Spleen (tissue), 7 donors: ENCODE measurements at regions not wholly inside any gene's neighbourhood (a gene's known extent, or its start where the extent isn't known, plus 50 kb on each side); places are given as distances from the start of the nearest gene placed in this dataset.

Experiments used
- POLR2AphosphoS5 ChIP-seq, 3 donors: sonication (generic); formaldehyde crosslinking; IDR thresholded peaks; one replicate each; pipeline ENCODE4 v1.5.1; 2017; ENCODE audit warnings: antibody characterized with exemption in 3 of 3
- TF ChIP-seq, protein P1 (sequence below), 11 experiments: fragments of 200-600 bp in 7 of 11; fragments of 450-650 bp in 4 of 11; sonication (generic) in 4 of 11; IDR thresholded peaks in 8 of 11; conservative IDR thresholded peaks in 3 of 11; 1 replicate in 7 of 11; 2 replicates in 4 of 11; pipeline versions ENCODE4 v1.4.0 to v1.8.0; 2016 to 2021; ENCODE audit warnings: antibody characterized with exemption in 11 of 11, inconsistent platforms in 4 of 11, mild to moderate bottlenecking in 1 of 11
- donor health status: DM: no; HTN: no; CAD: no; lungs with moderate emphysema.
- donor health status: DM: no; HTN: no; CAD: no.
- donor health status: DM: no; HTN: no; CAD: no.

DNA sequence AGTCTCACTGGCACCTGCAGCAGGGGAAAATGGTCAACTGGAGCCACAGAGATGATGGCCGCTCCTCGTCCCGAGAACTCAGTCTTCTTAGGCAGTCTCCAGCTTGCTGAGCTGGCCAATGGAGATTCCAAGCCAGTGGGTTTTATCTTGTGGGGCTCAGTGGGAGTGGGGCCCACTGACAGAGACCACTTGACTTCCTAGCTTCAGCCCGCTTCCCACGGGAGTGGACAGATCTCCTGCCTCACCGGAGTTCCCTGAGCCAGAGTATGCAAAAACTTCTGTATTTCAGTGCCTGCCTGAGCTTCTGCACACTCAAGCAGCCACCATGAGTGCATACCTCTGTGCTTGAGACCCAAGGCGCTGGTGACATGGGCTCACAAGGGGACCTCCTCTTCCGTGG is 105.8 kb downstream of the ZWINT start:
- TF ChIP-seq, protein P1, sequence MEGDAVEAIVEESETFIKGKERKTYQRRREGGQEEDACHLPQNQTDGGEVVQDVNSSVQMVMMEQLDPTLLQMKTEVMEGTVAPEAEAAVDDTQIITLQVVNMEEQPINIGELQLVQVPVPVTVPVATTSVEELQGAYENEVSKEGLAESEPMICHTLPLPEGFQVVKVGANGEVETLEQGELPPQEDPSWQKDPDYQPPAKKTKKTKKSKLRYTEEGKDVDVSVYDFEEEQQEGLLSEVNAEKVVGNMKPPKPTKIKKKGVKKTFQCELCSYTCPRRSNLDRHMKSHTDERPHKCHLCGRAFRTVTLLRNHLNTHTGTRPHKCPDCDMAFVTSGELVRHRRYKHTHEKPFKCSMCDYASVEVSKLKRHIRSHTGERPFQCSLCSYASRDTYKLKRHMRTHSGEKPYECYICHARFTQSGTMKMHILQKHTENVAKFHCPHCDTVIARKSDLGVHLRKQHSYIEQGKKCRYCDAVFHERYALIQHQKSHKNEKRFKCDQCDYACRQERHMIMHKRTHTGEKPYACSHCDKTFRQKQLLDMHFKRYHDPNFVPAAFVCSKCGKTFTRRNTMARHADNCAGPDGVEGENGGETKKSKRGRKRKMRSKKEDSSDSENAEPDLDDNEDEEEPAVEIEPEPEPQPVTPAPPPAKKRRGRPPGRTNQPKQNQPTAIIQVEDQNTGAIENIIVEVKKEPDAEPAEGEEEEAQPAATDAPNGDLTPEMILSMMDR (IDR thresholded peaks at IDR 0.05 in 8 of 11, conservative IDR thresholded peaks at IDR 0.05 in 3 of 11): no peak
- TF ChIP-seq POLR2AphosphoS5 (IDR thresholded peaks at IDR 0.05): no peak
